Dendritic cell treated with granulocyte-macrophage colony-stimulating factor and Interleukin-4, amounts not matched to agents 40 ng/mL and 50 ng/mL, for 4 days (primary cell): ENCODE measurements at regions not wholly inside any gene's neighbourhood (a gene's known extent, or its start where the extent isn't known, plus 50 kb on each side); places are given as distances from the start of the nearest gene placed in this dataset.
"Not testable (repeated sequence)": the region's sequence is repeated elsewhere in the genome, so short reads cannot be mapped to it uniquely, and the experiment has no call there.

Experiments
- H3K27ac Mint-ChIP-seq: one replicate; pipeline ENCODE4 v1.8.0; 2022; ENCODE audit warnings: mild to moderate bottlenecking, mixed read lengths
- H3K27me3 Mint-ChIP-seq: one replicate; pipeline ENCODE4 v1.8.0; 2022; ENCODE audit warnings: mild to moderate bottlenecking, mixed read lengths
- H3K36me3 Mint-ChIP-seq: one replicate; pipeline ENCODE4 v1.8.0; 2022; ENCODE audit warnings: low read depth, mixed read lengths
- H3K4me1 Mint-ChIP-seq: one replicate; pipeline ENCODE4 v1.8.0; 2022; ENCODE audit warnings: low read depth, mixed read lengths
- H3K4me3 Mint-ChIP-seq: one replicate; pipeline ENCODE4 v1.8.0; 2022; ENCODE audit warnings: mild to moderate bottlenecking, moderate library complexity, mixed read lengths
- H3K9me3 Mint-ChIP-seq: one replicate; pipeline ENCODE4 v1.8.0; 2022; ENCODE audit warnings: mixed read lengths
- intact Hi-C: fragments of 100-400 bp; cut with micrococcal nuclease; formaldehyde crosslinking; loops from one replicate; pipeline ENCODE4 v1.15.0; 2022

- intact Hi-C loops = no loop called here
- Mint-ChIP-seq H3K27ac (no peak overlapping the region), H3K4me3 (no peak overlapping the region), H3K36me3 (no peaks in the 10 kb centered on the region), H3K27me3 (no peaks in the 10 kb centered on the region), H3K4me1 (peaks cover 6% of the 10 kb centered on the region), H3K9me3 (peaks cover 22% of the 10 kb centered on the region)
Measured at GRCh38 chr1:70767377-70767776, 280.2 kb downstream of the PTGER3 start.

- Mint-ChIP-seq H3K9me3 (peaks cover 30% of the 10 kb centered on the region), H3K4me3 (no peak overlapping the region), H3K27ac (no peak overlapping the region), H3K4me1 (peaks cover 6% of the 10 kb centered on the region), H3K36me3 (no peaks in the 10 kb centered on the region), H3K27me3 (no peaks in the 10 kb centered on the region)
- intact Hi-C loops = no loop called here
Measured at GRCh38 chr1:70768216-70768615, 279.4 kb downstream of the PTGER3 start.

- H3K4me3 Mint-ChIP-seq = no peak overlapping the region
- intact Hi-C loops = no loop called here
- no peaks in the 10 kb centered on the region for H3K4me1 Mint-ChIP-seq
- H3K27me3 Mint-ChIP-seq = no peaks in the 10 kb centered on the region
- H3K36me3 Mint-ChIP-seq = no peaks in the 10 kb centered on the region
- peaks cover 10% of the 10 kb centered on the region for H3K9me3 Mint-ChIP-seq
- H3K27ac Mint-ChIP-seq = no peak overlapping the region
Measured at GRCh38 chr1:70778056-70778762, 269.4 kb downstream of the PTGER3 start.

- H3K4me1 Mint-ChIP-seq = no peaks in the 10 kb centered on the region
- H3K27me3 Mint-ChIP-seq = no peaks in the 10 kb centered on the region
- no peaks in the 10 kb centered on the region for H3K36me3 Mint-ChIP-seq
- H3K27ac Mint-ChIP-seq = no peak overlapping the region
- intact Hi-C loops = no loop called here
- peaks cover 2% of the 10 kb centered on the region for H3K9me3 Mint-ChIP-seq
- H3K4me3 Mint-ChIP-seq = no peak overlapping the region
Measured at GRCh38 chr1:70778934-70779333, 268.7 kb downstream of the PTGER3 start.

- Mint-ChIP-seq H3K36me3 (no peaks in the 10 kb centered on the region), H3K9me3 (no peaks in the 10 kb centered on the region), H3K27ac (no peak overlapping the region), H3K27me3 (no peaks in the 10 kb centered on the region), H3K4me1 (no peaks in the 10 kb centered on the region), H3K4me3 (no peak overlapping the region)
- intact Hi-C loops = no loop called here
Measured at GRCh38 chr1:70779571-70779970, 268.0 kb downstream of the PTGER3 start.

- Mint-ChIP-seq H3K4me1 (no peaks in the 10 kb centered on the region), H3K27me3 (no peaks in the 10 kb centered on the region), H3K27ac (no peak overlapping the region), H3K36me3 (no peaks in the 10 kb centered on the region), H3K4me3 (no peak overlapping the region), H3K9me3 (no peaks in the 10 kb centered on the region)
- intact Hi-C loops = no loop called here
Measured at GRCh38 chr1:70785287-70785686, 262.3 kb downstream of the PTGER3 start.

GRCh38 chr1:70790232-70790923, 257.2 kb downstream of the PTGER3 start:
- Mint-ChIP-seq H3K27ac (no peak overlapping the region), H3K9me3 (no peaks in the 10 kb centered on the region), H3K4me3 (no peak overlapping the region), H3K4me1 (no peaks in the 10 kb centered on the region), H3K27me3 (no peaks in the 10 kb centered on the region), H3K36me3 (no peaks in the 10 kb centered on the region)
- intact Hi-C loops = no loop called here

- H3K4me1 Mint-ChIP-seq, H3K27ac Mint-ChIP-seq, H3K27me3 Mint-ChIP-seq, H3K4me3 Mint-ChIP-seq, intact Hi-C loops, H3K36me3 Mint-ChIP-seq: not testable (repeated sequence)
- peaks cover 20% of the 10 kb centered on the region for H3K9me3 Mint-ChIP-seq
Measured at GRCh38 chr1:70795064-70795463, 252.6 kb downstream of the PTGER3 start.

- H3K27ac Mint-ChIP-seq, H3K4me1 Mint-ChIP-seq, H3K4me3 Mint-ChIP-seq, intact Hi-C loops, H3K27me3 Mint-ChIP-seq, H3K36me3 Mint-ChIP-seq: not testable (repeated sequence)
- H3K9me3 Mint-ChIP-seq = peaks cover 20% of the 10 kb centered on the region
Measured at GRCh38 chr1:70796298-70796697, 251.3 kb downstream of the PTGER3 start.

- H3K4me1 Mint-ChIP-seq, H3K36me3 Mint-ChIP-seq, H3K27ac Mint-ChIP-seq, H3K27me3 Mint-ChIP-seq, intact Hi-C loops, H3K4me3 Mint-ChIP-seq: not testable (repeated sequence)
- peaks cover 30% of the 10 kb centered on the region for H3K9me3 Mint-ChIP-seq
Measured at GRCh38 chr1:70802625-70803024, 245.0 kb downstream of the PTGER3 start.

- intact Hi-C loops = no loop called here
- no peaks in the 10 kb centered on the region for H3K36me3 Mint-ChIP-seq
- H3K27ac Mint-ChIP-seq = no peak overlapping the region
- no peak overlapping the region for H3K4me3 Mint-ChIP-seq
- peaks cover 11% of the 10 kb centered on the region for H3K4me1 Mint-ChIP-seq
- peaks cover 22% of the 10 kb centered on the region for H3K9me3 Mint-ChIP-seq
- H3K27me3 Mint-ChIP-seq = no peaks in the 10 kb centered on the region
Measured at GRCh38 chr1:70805641-70806040, 242.0 kb downstream of the PTGER3 start.

- intact Hi-C loops = no loop called here
- H3K27me3 Mint-ChIP-seq = no peaks in the 10 kb centered on the region
- H3K4me1 Mint-ChIP-seq = peaks cover 11% of the 10 kb centered on the region
- H3K27ac Mint-ChIP-seq = no peak overlapping the region
- H3K36me3 Mint-ChIP-seq = no peaks in the 10 kb centered on the region
- no peak overlapping the region for H3K4me3 Mint-ChIP-seq
- peaks cover 22% of the 10 kb centered on the region for H3K9me3 Mint-ChIP-seq
Measured at GRCh38 chr1:70807088-70807664, 240.4 kb downstream of the PTGER3 start.

GRCh38 chr1:70809069-70809468, 238.5 kb downstream of the PTGER3 start:
- intact Hi-C loops = no loop called here
- Mint-ChIP-seq H3K27ac (no peak overlapping the region), H3K4me1 (peaks cover 11% of the 10 kb centered on the region), H3K36me3 (no peaks in the 10 kb centered on the region), H3K4me3 (no peak overlapping the region), H3K9me3 (peaks cover 9% of the 10 kb centered on the region), H3K27me3 (no peaks in the 10 kb centered on the region)

- Mint-ChIP-seq H3K27ac (no peak overlapping the region), H3K4me1 (peaks cover 11% of the 10 kb centered on the region), H3K27me3 (no peaks in the 10 kb centered on the region), H3K36me3 (no peaks in the 10 kb centered on the region), H3K9me3 (no peaks in the 10 kb centered on the region), H3K4me3 (no peak overlapping the region)
- intact Hi-C loops = no loop called here
Measured at GRCh38 chr1:70811815-70812214, 235.8 kb downstream of the PTGER3 start.
